ENCODE measurements at regions not wholly inside any gene's neighbourhood (a gene's known extent, or its start where the extent isn't known, plus 50 kb on each side); places are given as distances from the start of the nearest gene placed in this dataset.

DNA sequence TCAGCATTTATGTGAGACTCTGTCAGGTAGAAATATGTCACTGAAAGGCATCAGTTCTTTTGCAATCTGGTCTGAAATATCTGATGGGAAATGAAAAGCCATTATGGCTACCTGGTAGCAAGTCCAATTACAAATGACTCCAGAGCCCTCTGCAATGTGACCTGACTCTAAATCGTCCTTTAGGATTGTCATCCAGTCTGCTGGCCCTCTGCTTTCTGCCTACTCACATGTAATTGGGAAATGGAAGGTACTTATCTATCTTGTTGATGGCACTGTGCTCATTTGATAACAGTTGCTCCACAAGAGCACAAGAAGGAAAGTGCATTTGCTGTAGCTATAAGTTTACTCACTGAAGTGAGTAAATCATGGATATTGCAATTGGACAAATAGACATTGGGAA, 799.8 kb downstream of the RAPGEF2 start:
- TF ChIP-seq EZH2 (IDR thresholded peaks at IDR 0.05; ENCODE audit: low read length, missing control alignments) = no peak
- TF ChIP-seq, protein P1, sequence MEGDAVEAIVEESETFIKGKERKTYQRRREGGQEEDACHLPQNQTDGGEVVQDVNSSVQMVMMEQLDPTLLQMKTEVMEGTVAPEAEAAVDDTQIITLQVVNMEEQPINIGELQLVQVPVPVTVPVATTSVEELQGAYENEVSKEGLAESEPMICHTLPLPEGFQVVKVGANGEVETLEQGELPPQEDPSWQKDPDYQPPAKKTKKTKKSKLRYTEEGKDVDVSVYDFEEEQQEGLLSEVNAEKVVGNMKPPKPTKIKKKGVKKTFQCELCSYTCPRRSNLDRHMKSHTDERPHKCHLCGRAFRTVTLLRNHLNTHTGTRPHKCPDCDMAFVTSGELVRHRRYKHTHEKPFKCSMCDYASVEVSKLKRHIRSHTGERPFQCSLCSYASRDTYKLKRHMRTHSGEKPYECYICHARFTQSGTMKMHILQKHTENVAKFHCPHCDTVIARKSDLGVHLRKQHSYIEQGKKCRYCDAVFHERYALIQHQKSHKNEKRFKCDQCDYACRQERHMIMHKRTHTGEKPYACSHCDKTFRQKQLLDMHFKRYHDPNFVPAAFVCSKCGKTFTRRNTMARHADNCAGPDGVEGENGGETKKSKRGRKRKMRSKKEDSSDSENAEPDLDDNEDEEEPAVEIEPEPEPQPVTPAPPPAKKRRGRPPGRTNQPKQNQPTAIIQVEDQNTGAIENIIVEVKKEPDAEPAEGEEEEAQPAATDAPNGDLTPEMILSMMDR (conservative IDR thresholded peaks at IDR 0.05 in 1 of 2, IDR thresholded peaks at IDR 0.05 in 1 of 2; ENCODE audit: low read depth in 1 of 2, low read length in 2 of 2) = no peak

All from fibroblast of lung (primary cell).